ENCODE measurements at regions not wholly inside any gene's neighbourhood (a gene's known extent, or its start where the extent isn't known, plus 50 kb on each side); places are given as distances from the start of the nearest gene placed in this dataset.
A peak's percentile ranks its signal among the peaks of the same experiment; 100 is the strongest.

DNA sequence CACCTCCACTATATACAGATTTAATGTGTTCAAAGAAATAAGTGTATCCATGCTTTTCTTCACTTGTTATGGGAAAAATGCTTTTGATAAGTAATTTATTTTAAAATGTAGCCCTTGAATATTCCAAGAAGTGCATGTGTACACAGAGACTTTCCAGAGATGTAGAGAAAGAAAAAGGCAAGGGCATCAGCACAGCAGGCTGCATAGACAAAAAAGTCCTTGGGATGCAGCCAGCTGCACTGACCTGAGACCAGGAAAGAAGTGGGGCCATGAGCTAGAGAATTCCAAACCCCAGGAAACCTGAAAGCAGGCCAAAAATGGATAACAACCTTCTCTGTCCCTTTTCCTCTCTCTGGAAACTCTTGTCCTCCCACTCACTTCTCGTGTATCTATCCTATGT is 51.6 kb upstream of the PRDM8 start:
- no peak for DNase-seq

DNA sequence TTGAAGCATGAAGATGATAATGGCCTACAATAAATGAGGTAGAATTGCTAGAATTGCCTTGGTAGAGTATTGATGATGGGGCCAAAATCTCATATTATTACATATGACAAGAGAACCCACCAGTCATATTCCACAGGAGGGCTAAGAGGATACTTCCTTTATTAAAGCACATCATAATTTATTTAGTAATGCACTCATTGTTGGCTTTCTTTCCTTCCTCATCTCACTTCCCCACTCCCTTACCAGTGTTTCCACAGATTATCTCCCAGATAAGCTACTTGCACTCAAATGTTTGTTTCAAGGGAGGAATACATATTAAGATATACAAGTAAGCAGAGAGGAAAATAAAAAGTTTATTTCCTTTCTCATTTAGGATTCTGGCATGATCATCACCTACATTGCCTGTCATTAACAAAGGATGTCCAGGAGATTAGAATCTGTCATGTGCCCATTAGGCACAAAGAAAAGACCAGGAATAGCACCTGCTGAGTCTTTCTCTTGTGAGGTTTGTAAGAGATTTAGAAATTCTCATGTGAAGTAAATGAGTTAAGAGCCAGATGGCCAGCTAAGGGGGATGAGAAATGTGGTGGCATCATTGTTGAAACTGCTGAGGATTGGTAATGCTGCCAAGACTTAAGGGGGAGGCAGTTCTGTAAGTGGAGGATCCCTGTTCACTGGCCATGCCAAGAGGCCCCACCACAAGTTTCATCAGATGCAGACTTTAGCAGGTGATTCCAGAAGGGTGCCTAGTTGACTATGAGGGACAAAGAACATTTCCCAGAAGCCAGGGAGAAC is 52.4 kb upstream of the PRDM8 start:
- no peak for DNase-seq

DNA sequence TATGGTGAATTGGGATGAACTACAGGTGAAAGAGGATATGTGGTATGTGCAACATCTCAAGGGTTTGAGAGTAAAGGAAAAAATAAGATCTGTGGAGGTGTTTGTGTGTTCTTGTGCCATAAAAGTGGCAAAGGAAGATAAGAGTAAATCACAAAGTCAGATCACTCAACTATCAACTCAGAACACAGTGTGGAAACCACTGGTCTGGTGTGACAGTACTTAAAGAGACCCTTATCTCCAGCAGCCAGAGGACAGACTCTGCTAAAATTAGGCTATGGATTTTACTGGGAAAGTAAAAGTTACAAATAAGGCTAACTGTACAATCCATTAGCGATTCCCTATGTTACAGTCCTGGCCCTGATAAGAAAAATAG is 54.0 kb upstream of the PRDM8 start:
- no peak for DNase-seq

DNA sequence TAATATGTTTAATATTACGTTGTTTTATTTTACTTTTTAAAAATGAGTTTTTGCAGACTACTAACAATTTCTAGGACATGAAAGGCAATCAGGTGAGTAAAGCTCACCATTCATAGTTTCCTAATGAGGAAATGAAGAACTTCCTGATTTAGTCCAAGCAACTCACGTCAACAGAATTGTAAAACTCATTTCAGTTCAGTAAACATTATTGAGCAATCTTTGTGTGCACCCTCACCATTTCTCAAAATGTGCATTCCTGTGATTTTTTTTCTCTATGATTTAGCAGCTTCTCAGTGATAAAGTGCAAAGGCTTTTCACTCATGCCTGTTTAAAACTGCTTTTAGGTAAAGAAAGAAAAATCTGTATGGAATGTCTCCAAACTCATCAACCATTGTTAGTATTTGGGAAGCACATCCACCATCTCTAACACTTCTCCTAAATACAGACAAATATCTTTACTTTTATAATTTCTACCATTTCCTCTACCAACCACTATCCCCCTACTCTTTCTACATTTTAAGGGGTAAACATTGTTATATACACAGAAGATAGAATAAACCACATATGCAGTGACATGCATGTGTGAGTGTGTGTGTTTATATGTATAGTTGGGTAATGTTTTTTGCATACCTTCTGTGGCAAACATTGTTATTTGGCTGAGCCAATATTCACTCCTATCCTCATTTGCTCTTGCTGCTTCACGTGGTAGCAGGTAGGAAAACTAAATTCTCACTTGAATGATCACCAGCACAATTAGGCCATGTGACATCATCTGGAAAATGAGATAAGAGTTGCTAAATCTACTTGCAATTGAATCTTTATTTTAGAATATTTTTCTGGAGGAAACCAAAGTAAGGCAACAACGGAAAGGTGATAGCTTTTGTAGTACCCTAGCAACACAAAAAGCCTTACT is 54.7 kb upstream of the PRDM8 start:
- no peak for DNase-seq

DNA sequence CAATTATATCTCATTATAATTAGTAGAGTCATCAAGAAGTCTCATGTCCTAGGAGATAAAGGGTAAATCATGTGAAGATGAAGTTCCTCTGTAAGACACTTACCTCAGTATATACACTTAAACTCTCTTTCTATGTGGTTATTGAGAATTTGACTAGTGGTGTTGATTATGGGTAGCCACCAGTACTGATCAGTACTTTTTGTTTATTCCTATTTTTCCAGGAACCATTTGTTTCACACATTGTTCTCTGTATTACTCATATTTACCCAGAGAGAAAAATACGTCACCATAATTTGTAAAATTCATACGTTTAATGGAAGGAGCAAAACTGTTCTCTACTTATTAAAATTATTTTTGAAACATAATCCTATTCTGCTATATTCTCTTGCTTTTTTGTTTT is 55.8 kb upstream of the PRDM8 start:
- DNase-seq = no peak

- no peak for DNase-seq
These were observed 57.1 kb upstream of the PRDM8 start for GRCh38 chr4:80140194-80140593.

- no peak for DNase-seq
These were observed 57.6 kb upstream of the PRDM8 start for GRCh38 chr4:80139671-80140070.

DNA sequence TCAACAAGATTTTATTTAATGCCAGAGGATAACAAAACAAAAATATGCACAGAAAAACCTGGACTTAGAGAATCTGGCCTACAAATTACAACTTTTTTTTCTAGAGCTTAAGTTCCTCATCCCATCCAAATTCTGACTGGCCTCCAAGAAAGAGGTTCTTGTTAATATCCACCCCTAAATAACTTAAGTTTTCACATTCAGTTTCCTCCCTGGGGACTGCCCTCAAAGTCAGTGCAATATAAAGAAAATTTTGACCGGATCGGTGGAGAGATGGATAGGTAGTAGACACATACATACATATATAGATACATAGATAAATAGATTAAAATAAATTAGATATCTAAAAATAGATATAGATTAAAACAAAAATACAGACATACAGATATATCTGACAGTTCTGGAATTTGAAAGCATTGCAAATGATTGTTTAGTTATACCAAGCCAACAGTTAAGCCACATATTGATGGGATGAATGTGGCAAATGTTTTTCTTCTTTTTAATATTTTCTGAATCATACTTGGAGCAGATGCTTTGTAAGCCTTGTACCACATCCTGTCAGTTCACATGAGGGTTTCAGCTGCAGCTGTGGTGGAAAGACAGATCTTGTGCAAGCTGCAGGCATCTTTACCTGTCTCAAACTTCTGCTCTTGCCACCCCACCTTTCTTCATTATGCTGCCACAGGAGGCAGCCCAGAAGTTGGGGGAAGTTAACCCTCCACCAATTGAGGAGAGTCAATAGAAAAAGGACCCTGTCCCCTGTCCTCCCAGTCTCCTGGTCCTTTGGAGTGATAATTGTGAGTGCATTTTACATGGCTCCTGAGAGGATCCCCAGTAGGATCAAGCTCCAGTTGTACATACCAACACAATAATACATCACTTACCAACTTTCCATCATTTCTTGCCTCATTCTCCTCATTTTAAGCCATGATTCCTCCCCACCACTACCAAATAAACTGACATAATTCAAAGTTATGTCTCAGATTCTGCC is 58.5 kb upstream of the PRDM8 start:
- DNase-seq = peak; percentile 82

- no peak for DNase-seq
These were observed 59.7 kb upstream of the PRDM8 start for GRCh38 chr4:80137631-80138030.

GRCh38 chr4:80136270-80136669 is 61.0 kb upstream of the PRDM8 start:
- no peak for DNase-seq

DNA sequence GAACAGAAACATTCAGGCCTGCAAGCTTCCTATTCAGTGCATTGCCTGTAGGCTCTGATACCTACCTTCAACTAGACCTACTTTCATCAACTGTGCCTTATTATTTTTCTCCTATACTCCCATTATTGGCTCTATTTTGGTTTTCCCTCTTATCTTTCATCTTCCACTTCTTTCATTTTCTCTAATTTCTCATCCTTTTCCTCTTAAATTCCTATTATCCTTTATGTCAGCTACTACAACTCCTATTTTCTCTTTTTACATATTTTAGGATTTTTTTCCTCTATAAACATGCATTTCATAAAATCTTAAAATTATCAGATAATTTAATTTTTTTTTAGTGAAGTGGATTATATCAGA is 61.6 kb upstream of the PRDM8 start:
- DNase-seq = no peak

DNA sequence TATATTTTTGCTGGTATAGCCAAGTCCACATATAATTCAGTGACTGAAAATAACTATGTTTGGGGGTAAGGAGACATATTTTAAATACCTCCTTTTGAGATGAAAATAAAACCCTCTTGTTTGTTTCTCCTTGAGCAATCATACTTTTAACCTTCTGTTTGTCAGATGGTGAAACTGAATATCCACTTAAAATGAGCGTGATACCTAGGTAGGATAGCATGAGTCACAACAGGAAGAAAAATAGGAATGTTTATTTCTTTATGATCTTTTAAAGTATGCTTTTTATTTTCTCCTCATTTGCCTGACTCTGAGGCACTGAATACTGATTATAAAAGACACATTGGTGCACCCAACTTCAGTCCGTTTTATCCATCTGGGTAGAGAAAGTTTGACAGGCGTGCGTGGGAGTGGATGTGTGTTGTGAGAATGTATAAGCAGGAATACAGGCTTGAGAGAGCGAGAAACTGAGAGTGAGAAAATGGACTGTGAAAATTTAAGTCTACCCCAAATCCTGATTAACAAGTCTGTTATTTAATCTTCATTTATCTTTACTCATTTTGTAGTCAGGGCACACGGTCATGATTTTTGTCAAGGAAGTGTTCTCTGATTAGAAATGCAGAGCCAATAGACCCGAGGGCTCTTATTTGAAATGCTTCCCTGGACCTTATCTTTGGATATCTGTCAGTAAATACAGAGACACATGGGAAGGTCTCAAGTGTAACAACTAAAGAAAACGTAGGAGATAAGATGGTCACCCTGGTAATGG is 62.1 kb upstream of the ANTXR2 start:
- no peak for DNase-seq

GRCh38 chr4:80133240-80133783 is 60.3 kb upstream of the ANTXR2 start:
- no peak for DNase-seq

DNA sequence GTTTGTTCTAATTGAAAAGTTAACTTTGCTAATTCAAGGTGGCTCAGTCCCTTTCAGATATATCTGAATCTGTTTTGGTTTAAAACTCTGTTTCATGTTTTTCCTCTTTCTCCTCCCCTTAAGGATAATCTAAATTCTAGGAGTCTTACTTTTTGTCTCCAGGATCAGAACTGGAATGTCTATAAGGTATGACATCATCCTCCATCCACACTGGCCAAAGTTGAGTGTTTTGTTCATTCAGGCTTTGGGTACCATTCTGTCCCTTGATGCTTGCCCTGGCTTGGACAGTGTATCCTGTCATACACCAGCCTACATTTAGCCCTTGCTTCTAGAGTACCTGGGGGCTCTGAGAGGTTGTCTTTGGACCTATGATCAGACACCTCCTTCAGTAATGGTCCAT is 56.8 kb upstream of the ANTXR2 start:
- no peak for DNase-seq

GRCh38 chr4:80128941-80129340 is 55.9 kb upstream of the ANTXR2 start:
- DNase-seq = no peak

DNA sequence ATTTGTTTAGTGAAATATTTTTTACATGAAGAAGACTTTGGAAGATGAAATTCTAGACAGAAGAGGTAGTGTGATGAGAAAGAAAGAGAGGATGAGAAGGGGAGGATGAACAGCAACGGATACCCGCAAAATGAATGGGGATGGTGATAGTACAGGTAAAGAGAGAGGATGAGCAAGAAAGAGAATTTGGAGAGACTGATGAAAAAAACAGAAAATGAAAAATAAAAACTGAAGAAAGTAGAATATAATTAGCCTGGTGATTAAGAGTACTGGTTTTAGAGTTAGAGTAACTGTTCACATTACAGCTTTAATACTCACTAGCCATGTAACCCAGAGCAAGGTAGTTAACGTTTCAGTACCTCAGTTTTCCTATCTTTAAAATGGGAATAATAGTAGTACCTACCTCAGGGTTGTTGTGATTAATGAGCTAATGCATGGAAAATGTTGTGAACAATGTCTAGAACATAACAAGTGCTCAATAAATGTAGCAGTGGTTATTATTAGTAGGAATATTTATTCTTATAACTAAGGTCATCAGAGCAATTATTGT is 54.9 kb upstream of the ANTXR2 start:
- DNase-seq = no peak

GRCh38 chr4:80126435-80126834 is 53.4 kb upstream of the ANTXR2 start:
- DNase-seq = no peak

DNA sequence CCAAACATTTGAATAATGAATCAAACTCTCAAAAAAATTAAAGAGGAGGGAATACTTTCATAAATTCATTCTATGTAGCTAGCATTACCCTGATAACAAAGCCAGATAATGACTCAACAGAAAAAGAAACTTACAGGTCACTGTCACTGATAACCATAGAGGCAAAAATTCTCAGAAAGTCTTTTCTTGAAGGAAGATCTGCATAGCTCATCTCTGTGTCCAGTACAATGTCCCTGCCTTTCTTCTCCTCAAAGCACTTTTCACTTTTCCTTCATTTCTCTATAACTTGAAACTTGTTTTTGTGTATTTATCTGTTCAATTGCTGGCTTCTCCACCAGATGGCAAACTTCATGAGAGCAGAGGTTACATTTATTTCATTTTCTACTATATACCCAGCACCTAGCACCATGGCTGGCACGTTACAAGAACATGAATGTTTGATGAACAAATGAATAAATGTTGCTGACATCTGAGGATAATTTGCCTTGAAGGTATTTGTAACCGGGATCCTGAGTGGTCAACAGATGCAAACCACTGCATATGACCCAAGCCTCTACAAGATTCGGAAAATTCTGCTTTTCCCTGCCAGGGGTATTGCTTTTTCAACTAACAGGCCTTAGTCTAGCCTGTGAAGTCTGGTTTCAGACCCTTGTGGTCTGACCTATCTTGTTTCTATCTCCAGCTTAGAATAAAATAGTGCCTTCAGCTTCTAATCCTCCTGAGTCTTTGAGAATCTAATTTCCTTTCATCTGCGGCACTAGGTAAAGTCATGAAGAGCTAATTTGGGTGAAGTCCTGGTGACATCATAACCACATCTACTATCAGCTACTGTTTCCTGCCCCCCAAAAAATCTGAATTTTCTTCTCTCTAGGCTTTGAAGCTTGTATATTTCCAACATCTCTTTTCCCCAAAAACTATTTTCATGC is 52.5 kb upstream of the ANTXR2 start:
- peak; percentile 43 for DNase-seq

DNA sequence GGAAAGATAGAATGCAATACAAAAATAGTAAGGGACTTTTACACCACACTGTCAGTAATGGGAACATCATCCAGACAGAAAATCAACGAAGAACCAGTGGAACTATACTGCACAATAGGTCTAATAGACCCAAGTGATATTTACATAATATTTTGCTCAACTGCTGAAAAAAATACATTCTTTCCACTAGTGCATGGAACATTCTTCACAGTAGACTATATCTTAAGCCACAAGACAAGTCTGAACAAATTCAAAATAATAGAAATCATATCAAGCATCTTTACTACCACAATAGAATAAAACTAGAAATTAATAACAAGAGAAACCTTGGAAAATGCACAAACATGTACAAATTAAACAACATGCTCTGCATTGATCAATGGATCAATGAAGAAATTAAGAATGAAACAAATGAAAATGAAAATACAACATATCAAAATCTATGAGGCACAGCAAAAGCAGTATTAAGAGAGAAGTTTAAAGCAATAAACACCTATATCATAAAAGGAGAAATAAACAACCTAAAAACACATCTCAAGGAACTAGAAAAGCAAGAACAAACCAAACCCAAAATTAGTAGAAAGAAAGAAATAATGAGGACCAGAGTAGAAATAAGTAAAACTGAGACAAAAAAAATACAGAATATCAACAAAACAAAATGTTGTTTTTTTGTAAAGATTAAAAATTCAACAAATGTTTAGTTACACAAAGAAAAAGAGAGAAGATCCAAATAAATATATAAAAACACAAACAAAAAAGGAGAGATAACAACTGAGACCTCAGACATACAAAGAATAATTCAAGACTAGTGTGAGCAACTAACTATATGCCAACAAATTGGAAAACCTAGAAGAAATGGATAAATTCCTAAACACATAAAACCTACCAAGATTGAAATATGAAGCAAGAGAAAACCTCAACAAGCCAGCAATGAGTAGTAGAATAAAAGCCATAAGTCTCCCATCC is 51.5 kb upstream of the ANTXR2 start:
- no peak for DNase-seq
